Body of pancreas (tissue), 4 donors: ENCODE measurements at regions not wholly inside any gene's neighbourhood (a gene's known extent, or its start where the extent isn't known, plus 50 kb on each side); places are given as distances from the start of the nearest gene placed in this dataset.

Experiments used
- ATAC-seq: fragments of 150-250 bp; one replicate; pipeline ENCODE4 v1.9.1; 2016
- DNase-seq, 4 donors: peaks; one replicate each; pipeline ENCODE4 v3.0.0-alpha.2; 2019
- H3K27ac ChIP-seq, 4 donors: fragments of 200-600 bp; sonication (generic); 1 replicate in 3 of 4; 2 replicates in 1 of 4; pipeline versions ENCODE4 v1.5.1 to v1.6.1; 2016 to 2019; ENCODE audit warnings: mild to moderate bottlenecking in 1 of 4, mixed read lengths in 1 of 4, moderate library complexity in 1 of 4
- H3K27me3 ChIP-seq, 2 donors: fragments of 200-600 bp; sonication (generic); one replicate each; pipeline ENCODE4 v1.6.0; 2016; ENCODE audit warnings: mild to moderate bottlenecking in 1 of 2
- H3K36me3 ChIP-seq, 2 donors: fragments of 200-600 bp; sonication (generic); replicated peaks in 1 of 2; 2 replicates each; pipeline ENCODE4 v1.5.1; 2016; ENCODE audit warnings: low read depth in 2 of 2; ENCODE audit not compliant: insufficient read depth in 1 of 2
- H3K4me1 ChIP-seq: fragments of 200-600 bp; sonication (generic); one replicate; pipeline ENCODE4 v1.6.0; 2016
- H3K4me3 ChIP-seq, 2 donors: fragments of 200-600 bp; sonication (generic); 1 replicate in 1 of 2; 2 replicates in 1 of 2; pipeline ENCODE4 v1.5.1; 2016 to 2019
- H3K9me3 ChIP-seq, 3 donors: fragments of 200-600 bp; sonication (generic); 1 replicate in 2 of 3; 2 replicates in 1 of 3; pipeline ENCODE4 v1.5.1; 2016
- CTCF ChIP-seq, 7 experiments: fragments of 450-650 bp in 4 of 7; fragments of 200-600 bp in 3 of 7; sonication (generic) in 3 of 7; IDR thresholded peaks; one replicate each; pipeline ENCODE4 v1.5.1; 2016 to 2019; ENCODE audit warnings: antibody characterized with exemption in 7 of 7
- POLR2A ChIP-seq, 3 donors: fragments of 450-650 bp; IDR thresholded peaks; one replicate each; pipeline ENCODE4 v1.6.1; 2016; ENCODE audit warnings: antibody characterized with exemption in 3 of 3, mild to moderate bottlenecking in 2 of 3
- WGBS, 2 donors: methylation state at CpG; one replicate each; pipeline ENCODE4 v1.1.5; 2017; 5-methylcytosine and 5-hydroxymethylcytosine counted together
- intact Hi-C: fragments of 100-400 bp; cut with DNase I; formaldehyde crosslinking; loops from one replicate; pipeline ENCODE4 v1.15.1; 2023

GRCh38 chr1:165060285-165060793 lies 296.2 kb downstream of the LMX1A start:
- H3K36me3 ChIP-seq: no peaks in the 10 kb centered on the region
- intact Hi-C loops: no loop called here
- H3K4me1 ChIP-seq: no peaks in the 10 kb centered on the region
- no peak overlapping the region for H3K27ac ChIP-seq
- DNase-seq: no peak
- H3K9me3 ChIP-seq: no peaks in the 10 kb centered on the region
- no peak overlapping the region for H3K4me3 ChIP-seq
- no peaks in the 10 kb centered on the region for H3K27me3 ChIP-seq
- no peak for ATAC-seq
- 70 to 73% methylated on average over 6 of the region's 6 CpGs for WGBS, 2 donors
- TF ChIP-seq POLR2A (IDR thresholded peaks at IDR 0.05) (no peak), CTCF (IDR thresholded peaks at IDR 0.05) (no peak)

- WGBS, 2 donors: 45 to 78% methylated on average over 3 of the region's 3 CpGs
- DNase-seq (no peak), ATAC-seq (no peak)
- Histone ChIP-seq H3K36me3 (no peaks in the 10 kb centered on the region), H3K4me1 (no peaks in the 10 kb centered on the region), H3K27ac (no peak overlapping the region), H3K4me3 (no peak overlapping the region), H3K9me3 (no peaks in the 10 kb centered on the region), H3K27me3 (no peaks in the 10 kb centered on the region)
- intact Hi-C loops: no loop called here
- TF ChIP-seq CTCF (IDR thresholded peaks at IDR 0.05) (no peak), POLR2A (IDR thresholded peaks at IDR 0.05) (no peak)
Observed at GRCh38 chr1:165057956-165058355, 298.6 kb downstream of the LMX1A start.

- Histone ChIP-seq H3K9me3 (no peaks in the 10 kb centered on the region), H3K4me3 (no peak overlapping the region), H3K36me3 (no peaks in the 10 kb centered on the region), H3K27ac (no peak overlapping the region), H3K4me1 (no peaks in the 10 kb centered on the region), H3K27me3 (no peaks in the 10 kb centered on the region)
- TF ChIP-seq POLR2A (IDR thresholded peaks at IDR 0.05) (no peak), CTCF (IDR thresholded peaks at IDR 0.05) (no peak)
- ATAC-seq: no peak
- 52 to 64% methylated on average over 2 of the region's 2 CpGs for WGBS, 2 donors
- DNase-seq: no peak
- intact Hi-C loops: no loop called here
Observed at GRCh38 chr1:165056914-165057313, 299.6 kb downstream of the LMX1A start.

- Histone ChIP-seq H3K4me1 (no peaks in the 10 kb centered on the region), H3K36me3 (no peaks in the 10 kb centered on the region), H3K9me3 (no peaks in the 10 kb centered on the region), H3K4me3 (no peak overlapping the region), H3K27me3 (no peaks in the 10 kb centered on the region), H3K27ac (no peak overlapping the region)
- ATAC-seq (no peak), DNase-seq (no peak)
- WGBS, 2 donors: 45 to 85% methylated on average over 9 of the region's 9 CpGs
- no peak for TF ChIP-seq CTCF (IDR thresholded peaks at IDR 0.05)
- no peak for TF ChIP-seq POLR2A (IDR thresholded peaks at IDR 0.05)
- intact Hi-C loops: no loop called here
Observed at GRCh38 chr1:165055581-165055980, 300.9 kb downstream of the LMX1A start.

- intact Hi-C loops: no loop called here
- WGBS, 2 donors: 60 to 64% methylated on average over 4 of the region's 4 CpGs
- no peaks in the 10 kb centered on the region for H3K27me3 ChIP-seq
- H3K27ac ChIP-seq: no peak overlapping the region
- H3K4me3 ChIP-seq: no peak overlapping the region
- no peaks in the 10 kb centered on the region for H3K36me3 ChIP-seq
- H3K9me3 ChIP-seq: no peaks in the 10 kb centered on the region
- no peaks in the 10 kb centered on the region for H3K4me1 ChIP-seq
- DNase-seq (no peak), ATAC-seq (no peak)
- no peak for TF ChIP-seq POLR2A (IDR thresholded peaks at IDR 0.05)
- TF ChIP-seq CTCF (IDR thresholded peaks at IDR 0.05): no peak
Observed at GRCh38 chr1:165054627-165055026, 301.9 kb downstream of the LMX1A start.
